ENCODE measurements at regions not wholly inside any gene's neighbourhood (a gene's known extent, or its start where the extent isn't known, plus 50 kb on each side); places are given as distances from the start of the nearest gene placed in this dataset.
"Not testable (repeated sequence)": the region's sequence is repeated elsewhere in the genome, so short reads cannot be mapped to it uniquely, and the experiment has no call there.

GRCh38 chr12:66775871-66776270 lies 97.0 kb upstream of the GRIP1 start:
- DNase-seq = no peak

GRCh38 chr12:66776974-66777373 lies 98.1 kb upstream of the GRIP1 start:
- no peak for DNase-seq

- no peak for DNase-seq
Observed at GRCh38 chr12:66779466-66779865, 100.6 kb upstream of the GRIP1 start.

GRCh38 chr12:66786531-66787308 lies 107.8 kb upstream of the GRIP1 start:
- DNase-seq = no peak

GRCh38 chr12:66799551-66799950 lies 120.7 kb upstream of the GRIP1 start:
- DNase-seq = no peak

- DNase-seq = no peak
Observed at GRCh38 chr12:66800046-66800445, 121.2 kb upstream of the GRIP1 start.

- no peak for DNase-seq
Observed at GRCh38 chr12:66803930-66804329, 125.1 kb upstream of the GRIP1 start.

GRCh38 chr12:66804563-66804974 lies 125.7 kb upstream of the GRIP1 start:
- no peak for DNase-seq

- DNase-seq = no peak
Observed at GRCh38 chr12:66808606-66809005, 129.7 kb upstream of the GRIP1 start.

GRCh38 chr12:66813137-66813892 lies 134.4 kb upstream of the GRIP1 start:
- no peak for DNase-seq

- DNase-seq = no peak
Observed at GRCh38 chr12:66819587-66819986, 140.7 kb upstream of the GRIP1 start.

- no peak for DNase-seq
Observed at GRCh38 chr12:66822961-66823360, 144.1 kb upstream of the GRIP1 start.

GRCh38 chr12:66823857-66824570 lies 145.1 kb upstream of the GRIP1 start:
- DNase-seq = no peak

GRCh38 chr12:66825921-66826320 lies 147.0 kb upstream of the GRIP1 start:
- DNase-seq = not testable (repeated sequence)

GRCh38 chr12:66829660-66830325 lies 150.9 kb upstream of the GRIP1 start:
- DNase-seq = no peak

GRCh38 chr12:66831495-66831894 lies 152.6 kb upstream of the GRIP1 start:
- no peak for DNase-seq

- DNase-seq = no peak
Observed at GRCh38 chr12:66832997-66833396, 154.1 kb upstream of the GRIP1 start.

- no peak for DNase-seq
Observed at GRCh38 chr12:66836623-66837310, 157.9 kb upstream of the GRIP1 start.

GRCh38 chr12:66837311-66837627 lies 158.4 kb upstream of the GRIP1 start:
- DNase-seq = no peak

- no peak for DNase-seq
Observed at GRCh38 chr12:66838366-66838765, 159.5 kb upstream of the GRIP1 start.

GRCh38 chr12:66848967-66849366 lies 170.1 kb upstream of the GRIP1 start:
- no peak for DNase-seq

- DNase-seq = no peak
Observed at GRCh38 chr12:66851134-66851533, 172.3 kb upstream of the GRIP1 start.

GRCh38 chr12:66852091-66852490 lies 173.2 kb upstream of the GRIP1 start:
- no peak for DNase-seq

Data from 8988T (cell line).